ENCODE measurements at regions not wholly inside any gene's neighbourhood (a gene's known extent, or its start where the extent isn't known, plus 50 kb on each side); places are given as distances from the start of the nearest gene placed in this dataset.
"Not testable (repeated sequence)": the region's sequence is repeated elsewhere in the genome, so short reads cannot be mapped to it uniquely, and the experiment has no call there.

GRCh38 chr5:104594850-104595249 is 1032.3 kb upstream of the NUDT12 start:
- in situ Hi-C loops (cut with HindIII; ENCODE audit: low pct_unique_long_range_greater_than_20kb, low sequenced_read_pairs): no loop called here
- DNase-seq (ENCODE audit: low read depth in 1 of 2, low spot score in 1 of 2): no peak
- no peak for TF ChIP-seq JUND (IDR thresholded peaks at IDR 0.05; ENCODE audit: low read depth)

DNA sequence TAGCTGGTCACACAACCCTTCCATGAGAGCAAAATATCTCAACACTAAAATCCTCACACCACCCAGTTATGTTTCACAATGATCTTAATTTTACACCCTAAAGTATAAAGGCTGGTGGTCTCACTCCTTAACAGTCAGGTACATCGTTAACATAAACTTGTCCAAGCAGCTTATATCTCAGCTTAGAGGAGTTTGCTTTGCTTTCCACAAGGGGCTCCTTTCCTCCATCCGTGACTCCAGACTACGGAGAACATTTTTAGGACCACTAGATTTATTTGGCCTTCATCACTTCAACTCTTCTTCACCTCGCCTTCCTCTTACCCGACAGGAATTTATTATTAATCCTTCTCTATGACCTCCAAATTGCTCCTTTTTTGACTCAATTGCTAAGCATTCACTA is 1014.1 kb upstream of the NUDT12 start:
- no peak for DNase-seq (ENCODE audit: low read depth in 1 of 2, low spot score in 1 of 2)
- in situ Hi-C loops (cut with HindIII; ENCODE audit: low pct_unique_long_range_greater_than_20kb, low sequenced_read_pairs): no loop called here
- TF ChIP-seq JUND (IDR thresholded peaks at IDR 0.05; ENCODE audit: low read depth): no peak

GRCh38 chr5:104573949-104574709 is 1011.5 kb upstream of the NUDT12 start:
- TF ChIP-seq JUND (IDR thresholded peaks at IDR 0.05; ENCODE audit: low read depth): no peak
- DNase-seq (ENCODE audit: low read depth in 1 of 2, low spot score in 1 of 2): peak in 1 of 2 experiments; percentile 13
- in situ Hi-C loops (cut with HindIII; ENCODE audit: low pct_unique_long_range_greater_than_20kb, low sequenced_read_pairs): no loop called here

DNA sequence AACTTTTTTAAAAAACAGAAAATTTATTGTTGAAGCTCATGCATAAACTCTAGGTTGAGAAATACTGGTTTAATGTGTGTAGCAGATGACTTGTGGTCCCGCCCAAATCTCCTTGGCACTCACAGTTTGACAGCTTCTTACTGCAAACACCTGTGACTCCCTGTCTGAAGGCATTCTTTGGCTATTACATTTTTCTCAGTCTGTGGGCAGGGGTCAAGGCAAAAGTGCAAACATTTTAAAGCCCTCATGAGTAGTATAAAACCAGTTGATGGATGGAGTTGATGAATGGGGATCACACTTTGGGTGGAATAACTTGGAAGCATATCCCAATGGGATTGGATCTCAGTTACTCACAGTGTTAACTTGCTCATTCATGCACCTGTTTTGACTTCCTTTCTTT is 1007.0 kb upstream of the NUDT12 start:
- no peak for DNase-seq (ENCODE audit: low read depth in 1 of 2, low spot score in 1 of 2)
- TF ChIP-seq JUND (IDR thresholded peaks at IDR 0.05; ENCODE audit: low read depth): no peak
- in situ Hi-C loops (cut with HindIII; ENCODE audit: low pct_unique_long_range_greater_than_20kb, low sequenced_read_pairs): no loop called here

- no peak for DNase-seq (ENCODE audit: low read depth in 1 of 2, low spot score in 1 of 2)
- no peak for TF ChIP-seq JUND (IDR thresholded peaks at IDR 0.05; ENCODE audit: low read depth)
- in situ Hi-C loops (cut with HindIII; ENCODE audit: low pct_unique_long_range_greater_than_20kb, low sequenced_read_pairs): no loop called here
Observed at GRCh38 chr5:104564530-104564929, 1001.9 kb upstream of the NUDT12 start.

DNA sequence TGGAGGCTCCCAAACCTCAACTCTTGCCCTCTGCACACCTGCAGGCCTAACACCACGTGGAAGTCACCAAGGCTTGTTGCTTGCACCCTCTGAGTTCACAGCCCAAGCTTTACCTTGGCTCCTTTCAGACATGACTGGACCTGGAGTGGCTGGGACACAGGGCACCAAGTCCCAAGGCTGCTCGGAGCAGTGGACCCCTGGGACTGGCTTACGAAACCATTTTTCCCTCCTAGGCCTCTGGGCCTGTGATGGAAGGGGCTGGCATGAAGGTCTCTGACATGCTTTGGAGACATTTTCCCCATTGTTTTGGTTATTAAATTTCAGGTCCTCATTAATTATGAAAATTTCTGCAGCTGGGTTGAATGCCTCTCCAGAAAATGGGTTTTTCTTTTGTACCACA is 994.4 kb upstream of the NUDT12 start:
- DNase-seq (ENCODE audit: low read depth in 1 of 2, low spot score in 1 of 2): no peak
- no peak for TF ChIP-seq JUND (IDR thresholded peaks at IDR 0.05; ENCODE audit: low read depth)
- in situ Hi-C loops (cut with HindIII; ENCODE audit: low pct_unique_long_range_greater_than_20kb, low sequenced_read_pairs): no loop called here

- TF ChIP-seq JUND (IDR thresholded peaks at IDR 0.05; ENCODE audit: low read depth): no peak
- DNase-seq (ENCODE audit: low read depth in 1 of 2, low spot score in 1 of 2): no peak
- in situ Hi-C loops (cut with HindIII; ENCODE audit: low pct_unique_long_range_greater_than_20kb, low sequenced_read_pairs): no loop called here
Observed at GRCh38 chr5:104551628-104552027, 989.0 kb upstream of the NUDT12 start.

- in situ Hi-C loops (cut with HindIII; ENCODE audit: low pct_unique_long_range_greater_than_20kb, low sequenced_read_pairs): not testable (repeated sequence)
- DNase-seq (ENCODE audit: low read depth in 1 of 2, low spot score in 1 of 2): peak in 1 of 2 experiments; percentile 11
Observed at GRCh38 chr5:104546871-104547270, 984.3 kb upstream of the NUDT12 start.

DNA sequence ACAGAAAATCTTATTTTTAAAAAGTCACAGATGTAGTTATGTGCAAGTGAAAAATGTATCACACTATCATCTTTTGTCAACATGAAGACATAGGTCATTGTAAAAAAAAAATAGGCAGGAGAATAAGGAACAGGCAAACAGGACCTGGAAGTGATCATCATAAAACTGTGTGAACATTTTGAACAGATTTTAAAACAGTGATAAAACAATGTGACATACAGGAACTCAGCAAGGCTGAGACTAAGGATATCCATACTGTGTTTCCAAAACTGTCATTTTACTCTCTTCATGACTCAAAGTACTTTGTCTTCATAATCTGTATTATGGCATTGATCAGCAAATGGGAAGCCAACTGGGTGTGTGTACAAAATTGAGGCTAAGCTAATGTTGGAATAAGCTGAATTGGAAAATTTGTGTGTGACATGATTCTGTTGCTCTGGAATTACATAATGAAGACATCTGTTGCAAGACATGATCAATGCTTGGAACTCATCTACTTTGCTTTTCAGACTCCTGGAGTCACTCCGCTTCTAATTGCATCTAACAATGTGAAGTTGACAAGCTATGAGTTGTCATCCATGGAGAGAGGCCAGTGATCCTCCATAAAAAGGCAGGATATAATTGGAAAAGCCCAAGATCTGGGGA is 978.7 kb upstream of the NUDT12 start:
- DNase-seq (ENCODE audit: low read depth in 1 of 2, low spot score in 1 of 2): no peak
- in situ Hi-C loops (cut with HindIII; ENCODE audit: low pct_unique_long_range_greater_than_20kb, low sequenced_read_pairs): no loop called here
- no peak for TF ChIP-seq JUND (IDR thresholded peaks at IDR 0.05; ENCODE audit: low read depth)

- peak in 1 of 2 experiments; percentile 83 for DNase-seq (ENCODE audit: low read depth in 1 of 2, low spot score in 1 of 2)
- no peak for TF ChIP-seq JUND (IDR thresholded peaks at IDR 0.05; ENCODE audit: low read depth)
- in situ Hi-C loops (cut with HindIII; ENCODE audit: low pct_unique_long_range_greater_than_20kb, low sequenced_read_pairs): no loop called here
Observed at GRCh38 chr5:104540448-104540847, 977.9 kb upstream of the NUDT12 start.

- DNase-seq (ENCODE audit: low read depth in 1 of 2, low spot score in 1 of 2): no peak
- in situ Hi-C loops (cut with HindIII; ENCODE audit: low pct_unique_long_range_greater_than_20kb, low sequenced_read_pairs): no loop called here
- TF ChIP-seq JUND (IDR thresholded peaks at IDR 0.05; ENCODE audit: low read depth): no peak
Observed at GRCh38 chr5:104539618-104540350, 977.2 kb upstream of the NUDT12 start.

- no peak for DNase-seq (ENCODE audit: low read depth in 1 of 2, low spot score in 1 of 2)
- in situ Hi-C loops (cut with HindIII; ENCODE audit: low pct_unique_long_range_greater_than_20kb, low sequenced_read_pairs): no loop called here
- no peak for TF ChIP-seq JUND (IDR thresholded peaks at IDR 0.05; ENCODE audit: low read depth)
Observed at GRCh38 chr5:104538734-104539133, 976.1 kb upstream of the NUDT12 start.

- peak in 1 of 2 experiments; percentile 25 for DNase-seq (ENCODE audit: low read depth in 1 of 2, low spot score in 1 of 2)
- in situ Hi-C loops (cut with HindIII; ENCODE audit: low pct_unique_long_range_greater_than_20kb, low sequenced_read_pairs): no loop called here
- no peak for TF ChIP-seq JUND (IDR thresholded peaks at IDR 0.05; ENCODE audit: low read depth)
Observed at GRCh38 chr5:104533498-104533897, 970.9 kb upstream of the NUDT12 start.
